SU-DHL-6 (cell line): ENCODE measurements at regions not wholly inside any gene's neighbourhood (a gene's known extent, or its start where the extent isn't known, plus 50 kb on each side); places are given as distances from the start of the nearest gene placed in this dataset.

Experiments
- H2AFZ ChIP-seq: fragments of 200-600 bp; sonication (generic); 2 replicates; pipeline ENCODE4 v1.6.1; 2014; ENCODE audit warnings: low read depth, mild to moderate bottlenecking, moderate library complexity, mixed read lengths, antibody characterized with exemption, low read length; ENCODE audit not compliant: severe bottlenecking
- H3F3A ChIP-seq: fragments of 200-600 bp; shearing (Covaris generic); 2 replicates; pipeline ENCODE4 v1.6.0; 2016; ENCODE audit warnings: antibody characterized with exemption, mild to moderate bottlenecking; ENCODE audit not compliant: insufficient read depth
- H3K27ac ChIP-seq: fragments of 200-600 bp; sonication (generic); 2 replicates; pipeline ENCODE4 v1.5.1; 2016; ENCODE audit warnings: low read depth, mild to moderate bottlenecking, low read length, moderate library complexity, mixed read lengths
- H3K27me3 ChIP-seq: fragments of 200-600 bp; sonication (generic), shearing (Covaris generic); 2 replicates; pipeline ENCODE4 v1.6.0; 2014; ENCODE audit warnings: mild to moderate bottlenecking, low read length
- H3K36me3 ChIP-seq: fragments of 200-600 bp; sonication (generic); 2 replicates; pipeline ENCODE4 v1.6.1; 2014; ENCODE audit warnings: mild to moderate bottlenecking, low read length, mixed read lengths
- H3K4me2 ChIP-seq: fragments of 300-600, 200-600 bp; shearing (Covaris generic), sonication (generic); 2 replicates; pipeline ENCODE4 v1.6.0; 2014; ENCODE audit warnings: low read length, low read depth, mild to moderate bottlenecking; ENCODE audit not compliant: poor library complexity, severe bottlenecking
- H3K4me3 ChIP-seq: fragments of 200-600 bp; sonication (generic); 2 replicates; pipeline ENCODE4 v1.5.1; 2014; ENCODE audit warnings: antibody characterized with exemption, low read length, mild to moderate bottlenecking, mixed read lengths; ENCODE audit not compliant: insufficient read depth, poor library complexity, severe bottlenecking
- H3K79me2 ChIP-seq: fragments of 200-600 bp; sonication (generic); 2 replicates; pipeline ENCODE4 v1.6.1; 2014; ENCODE audit warnings: mild to moderate bottlenecking, low read length, moderate library complexity; ENCODE audit not compliant: insufficient read depth
- H3K9ac ChIP-seq: fragments of 200-600 bp; sonication (generic); 2 replicates; pipeline ENCODE4 v1.7.0; 2014; ENCODE audit warnings: mild to moderate bottlenecking, low read length
- H3K9me2 ChIP-seq: fragments of 200-600 bp; sonication (generic); replicated peaks from 2 replicates; pipeline ENCODE4 v1.6.1; 2014; ENCODE audit warnings: low read length; ENCODE audit not compliant: insufficient read depth
- H3K9me3 ChIP-seq: fragments of 200-600 bp; sonication (generic); 2 replicates; pipeline ENCODE4 v1.6.1; 2014; ENCODE audit warnings: low read length, mixed read lengths; ENCODE audit not compliant: insufficient read depth
- H4K20me1 ChIP-seq: fragments of 200-600 bp; sonication (generic); 2 replicates; pipeline ENCODE4 v1.6.1; 2014; ENCODE audit warnings: low read depth, mild to moderate bottlenecking, antibody characterized with exemption, low read length, moderate library complexity, mixed read lengths
- CTCF ChIP-seq: fragments of 200-600 bp; sonication (generic); IDR thresholded peaks from one replicate; pipeline ENCODE4 v1.5.1; 2017; ENCODE audit warnings: antibody characterized with exemption, mild to moderate bottlenecking, low read length, moderate library complexity; ENCODE audit not compliant: insufficient read depth, poor library complexity, severe bottlenecking
- EZH2phosphoT487 ChIP-seq: fragments of 200-600 bp; sonication (generic), shearing (Covaris generic); conservative IDR thresholded peaks from 2 replicates; pipeline ENCODE4 v1.6.1; 2018; ENCODE audit warnings: mild to moderate bottlenecking, antibody characterized with exemption, low read length, moderate library complexity, mixed read lengths

- no peaks in the 10 kb centered on the region for H3F3A ChIP-seq
- TF ChIP-seq CTCF (no peak), EZH2phosphoT487 (no peak)
- no peak overlapping the region for H3K4me3 ChIP-seq
Measured at GRCh38 chr4:58063404-58064160, 953.4 kb upstream of the IGFBP7 start.

GRCh38 chr4:58061967-58062366 is 951.8 kb upstream of the IGFBP7 start:
- no peak for TF ChIP-seq EZH2phosphoT487
- TF ChIP-seq CTCF, result no peak
- Histone ChIP-seq H3K27me3 (no peaks in the 10 kb centered on the region), H3K27ac (no peak overlapping the region), H4K20me1 (no peaks in the 10 kb centered on the region), H3K79me2 (no peaks in the 10 kb centered on the region), H3K4me3 (no peak overlapping the region), H3F3A (no peaks in the 10 kb centered on the region), H3K9me2 (no peaks in the 10 kb centered on the region), H3K9ac (no peak overlapping the region), H3K9me3 (no peaks in the 10 kb centered on the region), H2AFZ (no peak overlapping the region), H3K36me3 (no peaks in the 10 kb centered on the region), H3K4me2 (no peak overlapping the region)

More at GRCh38 chr4:58063404-58064160, 953.4 kb upstream of the IGFBP7 start:
- Histone ChIP-seq H3K9me3 (no peaks in the 10 kb centered on the region), H2AFZ (no peak overlapping the region), H3K27ac (no peak overlapping the region), H3K27me3 (no peaks in the 10 kb centered on the region), H3K9me2 (no peaks in the 10 kb centered on the region), H3K4me2 (no peak overlapping the region), H3K79me2 (no peaks in the 10 kb centered on the region), H3K36me3 (no peaks in the 10 kb centered on the region), H4K20me1 (no peaks in the 10 kb centered on the region), H3K9ac (no peak overlapping the region)

GRCh38 chr4:58050439-58050838 is 940.3 kb upstream of the IGFBP7 start:
- no peaks in the 10 kb centered on the region for H3K9me3 ChIP-seq
- no peaks in the 10 kb centered on the region for H3K36me3 ChIP-seq

More at GRCh38 chr4:58050439-58050838, 940.3 kb upstream of the IGFBP7 start:
- Histone ChIP-seq H3K4me2 (no peak overlapping the region), H3K27me3 (no peaks in the 10 kb centered on the region), H3K4me3 (no peak overlapping the region), H2AFZ (no peak overlapping the region), H3K79me2 (no peaks in the 10 kb centered on the region), H3F3A (no peaks in the 10 kb centered on the region), H4K20me1 (no peaks in the 10 kb centered on the region), H3K27ac (no peak overlapping the region), H3K9me2 (no peaks in the 10 kb centered on the region), H3K9ac (no peak overlapping the region)
- TF ChIP-seq CTCF (no peak), EZH2phosphoT487 (no peak)
